GM21515 (cell line): ENCODE measurements at regions not wholly inside any gene's neighbourhood (a gene's known extent, or its start where the extent isn't known, plus 50 kb on each side); places are given as distances from the start of the nearest gene placed in this dataset.

Experiments used
- ATAC-seq: cut with Tn5 transposase; IDR thresholded peaks from one replicate; pipeline ENCODE4 v1.9.1; 2021; ENCODE audit not compliant: unreplicated experiment

GRCh38 chr4:1512738-1513660, 106.8 kb upstream of the NKX1-1 start:
- no peak for ATAC-seq

DNA sequence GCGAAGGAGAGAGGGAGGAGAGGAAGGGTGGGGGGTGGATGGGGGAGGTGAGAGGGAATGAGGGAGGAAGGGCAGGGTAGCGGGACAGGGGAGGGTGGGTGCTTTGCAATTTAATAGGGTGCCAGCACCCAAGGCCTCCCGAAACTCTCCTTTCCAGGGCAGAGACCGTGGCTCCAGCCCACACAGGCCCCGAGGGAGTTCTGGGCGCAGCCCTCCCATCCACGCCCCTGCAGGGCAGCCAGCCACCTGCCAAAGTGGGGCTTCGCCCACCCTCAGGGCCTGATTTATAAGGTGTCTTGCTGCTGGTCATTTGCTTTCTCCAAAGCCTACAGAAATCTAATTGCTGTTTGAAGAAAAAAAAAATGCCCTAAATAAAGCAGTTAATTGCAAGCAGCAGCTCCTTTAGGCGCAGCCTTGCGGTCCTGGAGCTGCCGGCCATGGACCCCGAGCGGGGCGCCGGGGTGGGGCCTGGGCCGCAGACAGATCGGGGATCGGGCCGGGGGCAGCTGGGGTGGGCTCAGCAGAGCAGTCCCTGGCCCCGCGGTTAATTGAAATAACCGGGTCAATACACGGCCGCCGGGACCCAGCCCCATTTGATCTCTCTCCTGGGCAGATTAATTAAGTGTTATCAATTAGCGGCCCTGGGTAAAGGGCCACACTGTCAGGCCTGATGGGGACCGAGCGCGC, 106.0 kb upstream of the NKX1-1 start:
- no peak for ATAC-seq

DNA sequence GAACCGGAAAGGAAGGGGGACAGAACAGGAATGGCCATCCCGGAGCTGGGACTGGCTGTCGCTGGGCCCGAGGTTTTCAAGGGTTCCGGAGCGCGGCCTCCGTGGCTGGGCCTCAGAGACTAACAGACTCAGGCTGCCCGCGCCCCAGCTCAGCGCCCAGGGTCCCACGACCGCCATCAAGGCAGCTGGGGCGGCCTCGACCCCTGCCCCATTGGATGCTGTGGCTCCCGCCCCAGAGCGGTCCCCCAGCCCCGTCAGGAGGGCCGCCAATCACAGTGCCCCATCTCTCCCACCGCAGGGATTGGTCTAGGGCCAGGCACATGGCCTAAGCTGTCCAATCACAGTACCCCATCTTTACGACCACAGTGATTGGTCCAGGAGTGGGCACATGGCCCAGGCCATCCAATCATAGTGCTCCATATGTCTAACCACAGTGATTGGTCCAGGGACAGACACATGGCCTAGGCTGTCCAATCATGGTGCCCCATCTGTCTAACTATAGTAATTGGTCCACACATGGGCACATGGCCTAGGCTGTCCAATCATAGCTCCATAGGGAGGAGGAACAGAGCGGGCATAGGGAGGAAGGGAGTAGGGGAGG, 105.3 kb upstream of the NKX1-1 start:
- no peak for ATAC-seq

DNA sequence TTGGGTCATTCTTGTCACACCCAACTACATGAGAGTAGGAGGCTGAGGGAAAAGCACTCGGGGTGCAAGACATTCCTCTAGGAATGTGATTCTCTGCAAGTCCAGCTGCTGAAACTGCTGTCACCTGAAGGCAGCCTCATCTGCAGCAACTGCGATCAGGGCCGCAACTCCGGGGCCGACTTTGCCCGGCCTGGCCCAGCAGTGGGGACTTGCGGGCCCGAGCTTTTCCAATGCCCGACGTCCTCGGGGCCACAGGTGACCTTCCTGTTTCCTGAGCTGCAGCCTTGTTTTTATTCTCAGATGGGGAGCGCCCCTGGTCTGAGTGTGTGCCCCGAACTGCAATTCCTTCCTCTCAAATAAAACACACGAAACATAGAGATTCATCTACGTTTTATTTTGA, 104.7 kb upstream of the NKX1-1 start:
- ATAC-seq, result no peak

DNA sequence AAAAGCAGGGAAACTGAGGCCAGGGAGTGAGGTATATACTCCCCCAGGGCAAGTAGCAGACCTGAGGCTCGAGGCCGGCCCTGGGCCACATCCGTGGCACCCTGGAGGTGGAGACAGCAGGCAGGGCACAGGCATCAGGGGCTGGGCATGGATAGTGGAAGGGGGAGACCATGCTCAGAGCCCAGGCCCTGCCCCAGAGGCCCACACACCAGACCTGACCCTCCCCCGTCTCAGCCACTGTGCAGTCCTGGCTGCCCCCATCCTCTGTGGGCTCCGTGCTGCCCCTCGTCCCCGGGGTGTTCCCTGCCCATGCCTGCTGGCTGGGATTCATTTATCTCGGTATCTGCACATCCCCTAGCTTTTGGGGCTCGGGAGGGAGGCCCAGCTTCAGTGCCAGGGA, 103.1 kb upstream of the NKX1-1 start:
- ATAC-seq, result no peak

GRCh38 chr4:1508161-1509160, 102.2 kb upstream of the NKX1-1 start:
- no peak for ATAC-seq

DNA sequence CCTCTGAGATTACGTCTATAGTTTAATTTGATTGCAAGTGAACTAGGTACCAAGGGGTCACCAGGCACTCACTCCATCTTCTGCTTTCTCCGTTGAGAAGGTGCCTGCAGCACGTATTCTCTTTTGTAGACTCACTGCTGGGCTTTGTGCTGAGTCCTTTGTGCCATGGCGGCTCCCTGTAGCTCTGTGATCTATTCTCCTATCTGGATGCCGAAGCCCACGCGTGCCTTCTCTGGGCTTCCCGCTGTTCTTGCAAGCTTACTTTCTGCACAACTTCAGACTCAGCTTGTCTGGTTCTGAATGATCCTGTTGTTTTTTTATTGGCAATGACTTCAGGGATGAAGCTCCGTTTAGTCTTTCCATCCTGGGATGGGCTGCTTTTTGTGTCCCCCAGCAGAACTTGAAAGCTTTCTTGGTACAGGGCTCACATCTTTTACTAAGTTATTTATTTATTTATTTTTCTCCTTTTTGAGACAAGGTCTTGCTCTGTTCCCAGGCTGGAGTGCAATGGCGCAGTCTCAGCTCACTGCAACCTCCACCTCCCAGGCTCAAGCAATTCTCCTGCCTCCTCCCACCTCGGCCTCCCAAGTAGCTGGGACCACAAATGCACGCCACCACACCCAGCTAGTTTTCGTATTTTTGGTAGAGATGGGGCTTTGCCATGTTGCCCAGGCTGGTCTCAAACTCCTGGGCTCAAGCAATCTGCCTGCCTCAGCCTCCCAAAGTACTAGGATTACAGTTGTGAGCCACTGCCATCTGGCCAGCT, 100.9 kb upstream of the NKX1-1 start:
- no peak for ATAC-seq

- ATAC-seq, result no peak
Measured at GRCh38 chr4:1505511-1506460, 99.5 kb upstream of the NKX1-1 start.

- no peak for ATAC-seq
Measured at GRCh38 chr4:1504595-1505500, 98.6 kb upstream of the NKX1-1 start.

GRCh38 chr4:1503583-1504471, 97.6 kb upstream of the NKX1-1 start:
- ATAC-seq, result no peak

GRCh38 chr4:1502976-1503375, 96.7 kb upstream of the NKX1-1 start:
- no peak for ATAC-seq

- no peak for ATAC-seq
Measured at GRCh38 chr4:1502501-1502886, 96.3 kb upstream of the NKX1-1 start.

- ATAC-seq, result no peak
Measured at GRCh38 chr4:1501754-1502500, 95.7 kb upstream of the NKX1-1 start.

DNA sequence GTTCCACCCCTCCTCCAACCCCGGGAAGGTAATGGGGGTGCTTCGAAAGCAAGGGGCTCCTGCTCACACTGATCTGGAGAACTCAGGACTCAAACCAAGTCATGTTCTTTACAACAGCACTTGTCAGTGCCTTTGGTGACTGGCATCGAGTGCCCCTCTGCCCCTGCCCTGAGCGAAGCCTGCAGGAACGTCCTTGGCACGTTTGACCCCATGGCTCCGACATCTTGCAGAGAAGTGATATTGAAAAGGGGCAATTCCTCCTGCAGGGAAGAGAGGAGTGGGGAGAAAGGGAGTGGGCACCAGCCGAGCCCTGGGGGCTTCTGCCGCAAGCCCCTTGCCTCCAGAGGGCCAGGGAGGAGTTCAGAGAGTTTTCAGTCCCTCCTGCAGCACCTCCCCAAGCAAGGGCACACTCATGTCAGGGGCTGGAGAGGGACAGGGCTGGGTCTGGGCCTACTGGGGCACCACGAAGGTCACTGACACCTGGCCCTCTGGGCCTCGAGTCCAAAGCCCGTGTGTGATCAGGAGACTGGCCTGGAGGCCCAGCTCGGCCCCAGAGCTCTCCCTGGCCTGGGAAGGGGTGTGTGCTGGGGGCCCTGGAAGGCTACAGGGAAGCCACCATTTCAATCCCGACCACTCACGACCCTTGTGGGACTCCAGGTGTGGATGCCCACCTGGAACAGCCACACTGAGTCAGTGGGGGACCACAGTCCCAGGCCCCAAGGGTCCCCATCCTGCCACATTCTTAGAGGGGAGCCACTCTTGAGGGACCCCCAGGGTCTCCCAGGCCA, 94.9 kb upstream of the NKX1-1 start:
- ATAC-seq, result no peak

GRCh38 chr4:1500231-1500965, 94.2 kb upstream of the NKX1-1 start:
- ATAC-seq, result no peak
